HCT116 (cell line): ENCODE measurements at regions not wholly inside any gene's neighbourhood (a gene's known extent, or its start where the extent isn't known, plus 50 kb on each side); places are given as distances from the start of the nearest gene placed in this dataset.

Source experiments
- ATAC-seq: fragments of 200-7000 bp; cut with Tn5 transposase; 2 replicates; pipeline ENCODE4 v1.9.1; 2020; ENCODE audit warnings: mild to moderate bottlenecking, moderate library complexity
- BruUV-seq: library from RNA; stranded (reverse); fragments of 400-500 nt; replicated peaks from 2 replicates; lab custom pipeline; 2021; lab: Mats Ljungman, UMichigan
- CTCF ChIA-PET: fragments of 300-600 bp; sonication (Branson Sonifier 250); formaldehyde crosslinking; loops from one replicate; lab custom pipeline; 2021; ENCODE audit warnings: antibody characterized with exemption; lab: Charles Lee
- POLR2A ChIA-PET: fragments of 300-600, 350-600 bp; sonication (Branson Sonifier 250); formaldehyde crosslinking; loops from one replicate; lab custom pipeline; 2021; ENCODE audit warnings: antibody characterized with exemption; lab: Charles Lee
- RAD21 ChIA-PET, 2 experiments: fragments of 300-600 bp; sonication (Branson Sonifier 250); formaldehyde crosslinking; loops; one replicate each; lab custom pipeline; 2023; ENCODE audit warnings: low total read pairs in 2 of 2; ENCODE audit not compliant: uncharacterized antibody in 2 of 2, unreplicated experiment in 2 of 2, low non-redundant PET in 1 of 2; lab: Charles Lee
- DNase-seq: peaks from one replicate; pipeline ENCODE4 v3.0.0-alpha.2; 2010; ENCODE audit warnings: low read depth, low spot score
- H2AFZ ChIP-seq: fragments of 200-600 bp; shearing (Covaris generic), sonication (generic); 2 replicates; pipeline ENCODE4 v1.6.1; 2017; ENCODE audit warnings: low read depth, mixed run types, mixed read lengths, antibody characterized with exemption, low read length; ENCODE audit not compliant: poor library complexity, severe bottlenecking
- H3K27ac ChIP-seq: 2 replicates; pipeline ENCODE4 v1.5.1; 2012; ENCODE audit warnings: low read depth, low read length
- H3K27me3 ChIP-seq: fragments of 200-600 bp; sonication (generic); 2 replicates; pipeline ENCODE4 v1.6.1; 2016; ENCODE audit warnings: mixed run types, low read length, mixed read lengths; ENCODE audit not compliant: insufficient read depth
- H3K36me3 ChIP-seq, 2 experiments: fragments of 200-500 bp in 1 of 2; fragments of 200-600 bp in 1 of 2; sonication (Bioruptor generic) in 1 of 2; sonication (generic) in 1 of 2; 2 replicates each; pipeline versions ENCODE4 v1.5.1 to v1.6.1; 2014 to 2016; ENCODE audit warnings: low read length in 2 of 2, inconsistent platforms in 1 of 2, mixed read lengths in 1 of 2, mixed run types in 1 of 2; ENCODE audit not compliant: insufficient read depth in 2 of 2, control insufficient read depth in 1 of 2
- H3K4me1 ChIP-seq, 2 experiments: fragments of 200-600 bp in 1 of 2; sonication (generic) in 1 of 2; 2 replicates each; pipeline versions ENCODE4 v1.5.1 to v1.6.1; 2012 to 2017; ENCODE audit warnings: low read length in 2 of 2, inconsistent platforms in 1 of 2, mild to moderate bottlenecking in 1 of 2, mixed read lengths in 1 of 2, mixed run types in 1 of 2, moderate library complexity in 1 of 2; ENCODE audit not compliant: insufficient read depth in 2 of 2, control insufficient read depth in 1 of 2
- H3K4me2 ChIP-seq: fragments of 200-600 bp; sonication (generic); 2 replicates; pipeline ENCODE4 v1.6.1; 2017; ENCODE audit warnings: mixed run types, low read length, mixed read lengths
- H3K4me3 ChIP-seq, 2 experiments: fragments of 200-600 bp in 1 of 2; sonication (generic) in 1 of 2; replicated peaks in 1 of 2; 2 replicates each; pipeline ENCODE4 v1.5.1; 2011 to 2016; ENCODE audit warnings: low read length in 2 of 2, control low read depth in 1 of 2, low read depth in 1 of 2, mild to moderate bottlenecking in 1 of 2, mixed read lengths in 1 of 2, mixed run types in 1 of 2
- H3K79me2 ChIP-seq: fragments of 200-600 bp; sonication (generic); 2 replicates; pipeline ENCODE4 v1.6.1; 2017; ENCODE audit warnings: mild to moderate bottlenecking, mixed run types, low read length, moderate library complexity, mixed read lengths; ENCODE audit not compliant: insufficient read depth
- H3K9ac ChIP-seq: fragments of 200-600 bp; sonication (generic); 2 replicates; pipeline ENCODE4 v1.6.1; 2016; ENCODE audit warnings: low read length, mixed read lengths
- H3K9me2 ChIP-seq: fragments of 200-600 bp; sonication (generic), shearing (Covaris generic); 2 replicates; pipeline ENCODE4 v1.6.1; 2017; ENCODE audit warnings: mixed run types, mild to moderate bottlenecking, moderate library complexity; ENCODE audit not compliant: insufficient read depth
- H3K9me3 ChIP-seq, 2 experiments: fragments of 200-500 bp in 1 of 2; fragments of 200-600 bp in 1 of 2; sonication (Bioruptor generic) in 1 of 2; sonication (generic) in 1 of 2; 2 replicates each; pipeline ENCODE4 v1.6.1; 2014 to 2017; ENCODE audit warnings: low read length in 2 of 2, mixed read lengths in 2 of 2, inconsistent platforms in 1 of 2, low read depth in 1 of 2, mild to moderate bottlenecking in 1 of 2, mixed run types in 1 of 2, moderate library complexity in 1 of 2; ENCODE audit not compliant: control insufficient read depth in 1 of 2, insufficient read depth in 1 of 2
- H4K20me1 ChIP-seq: fragments of 200-600 bp; sonication (generic), shearing (Covaris generic); 2 replicates; pipeline ENCODE4 v1.6.1; 2017; ENCODE audit warnings: mixed run types, mild to moderate bottlenecking, moderate library complexity; ENCODE audit not compliant: insufficient read depth
- SIN3A ChIP-seq: IDR thresholded peaks from 2 replicates; pipeline ENCODE4 v1.6.1; 2012; ENCODE audit warnings: low read depth
- SP1 ChIP-seq: IDR thresholded peaks from 2 replicates; pipeline ENCODE4 v1.6.1; 2012; ENCODE audit warnings: low read depth
- SRF ChIP-seq: IDR thresholded peaks from 2 replicates; pipeline ENCODE4 v1.6.1; 2012; ENCODE audit warnings: low read depth
- YY1 ChIP-seq: IDR thresholded peaks from 2 replicates; pipeline ENCODE4 v1.6.1; 2011; ENCODE audit warnings: low read length, low read depth, moderate library complexity, mild to moderate bottlenecking; ENCODE audit not compliant: insufficient replicate concordance; ENCODE audit errors: extremely low read depth
- ZFX ChIP-seq: fragments of 450-650 bp; IDR thresholded peaks from 2 replicates; pipeline ENCODE4 v1.6.1; 2017
- ZNF274 ChIP-seq: fragments of 200-500 bp; sonication (Bioruptor generic); IDR thresholded peaks from 2 replicates; pipeline ENCODE4 v1.6.1; 2014; ENCODE audit warnings: mild to moderate bottlenecking, low read depth, low read length, inconsistent platforms
- intact Hi-C: fragments of 100-400 bp; cut with micrococcal nuclease; formaldehyde crosslinking; loops from 2 replicates; pipeline ENCODE4 v1.10.0; 2022
- TF ChIP-seq, protein P1 (sequence below): IDR thresholded peaks from 2 replicates; pipeline ENCODE4 v1.6.1; 2011; ENCODE audit warnings: mild to moderate bottlenecking, low read length, moderate library complexity; ENCODE audit not compliant: insufficient replicate concordance; ENCODE audit errors: extremely low read depth

GRCh38 chr9:85420750-85421149 is 321.0 kb downstream of the AGTPBP1 start:
- no peaks in the 10 kb centered on the region for H3K9me2 ChIP-seq
- H3K9me3 ChIP-seq = no peaks in the 10 kb centered on the region
- 0 out of 2 replicates have a peak, but pooled peaks cover 9% of the 10 kb centered on the region for H3K27me3 ChIP-seq
- no peak overlapping the region for H3K4me3 ChIP-seq
- H3K4me2 ChIP-seq = no peak overlapping the region
- H4K20me1 ChIP-seq = no peaks in the 10 kb centered on the region
- no peaks in the 10 kb centered on the region for H3K79me2 ChIP-seq
- H3K4me1 ChIP-seq = no peaks in the 10 kb centered on the region
- no peak overlapping the region for H3K27ac ChIP-seq
- intact Hi-C loops = no loop called here
- DNase-seq (no peak), ATAC-seq (no peak)
- H2AFZ ChIP-seq = no peak overlapping the region
- TF ChIP-seq ZNF274 = no peak
- ChIA-PET RAD21 (no interaction called here), CTCF (no interaction called here), POLR2A (no interaction called here)
- BruUV-seq = no TSS peak
- no peaks in the 10 kb centered on the region for H3K36me3 ChIP-seq
- H3K9ac ChIP-seq = no peak overlapping the region

- Histone ChIP-seq H3K9me3 (no peaks in the 10 kb centered on the region), H3K4me2 (no peak overlapping the region), H3K79me2 (no peaks in the 10 kb centered on the region), H3K27ac (no peak overlapping the region), H2AFZ (no peak overlapping the region), H3K36me3 (no peaks in the 10 kb centered on the region), H3K9ac (no peak overlapping the region), H4K20me1 (no peaks in the 10 kb centered on the region), H3K4me3 (no peak overlapping the region), H3K9me2 (no peaks in the 10 kb centered on the region), H3K4me1 (no peaks in the 10 kb centered on the region; a peak in 1 of 4 replicates), H3K27me3 (peaks cover 16% of the 10 kb centered on the region)
- DNase-seq (no peak), ATAC-seq (no peak)
- CTCF ChIA-PET = no interaction called here
- TF ChIP-seq SRF (no peak), YY1 (no peak), ZFX (no peak), SP1 (no peak), SIN3A (no peak)
- TF ChIP-seq, protein P1, sequence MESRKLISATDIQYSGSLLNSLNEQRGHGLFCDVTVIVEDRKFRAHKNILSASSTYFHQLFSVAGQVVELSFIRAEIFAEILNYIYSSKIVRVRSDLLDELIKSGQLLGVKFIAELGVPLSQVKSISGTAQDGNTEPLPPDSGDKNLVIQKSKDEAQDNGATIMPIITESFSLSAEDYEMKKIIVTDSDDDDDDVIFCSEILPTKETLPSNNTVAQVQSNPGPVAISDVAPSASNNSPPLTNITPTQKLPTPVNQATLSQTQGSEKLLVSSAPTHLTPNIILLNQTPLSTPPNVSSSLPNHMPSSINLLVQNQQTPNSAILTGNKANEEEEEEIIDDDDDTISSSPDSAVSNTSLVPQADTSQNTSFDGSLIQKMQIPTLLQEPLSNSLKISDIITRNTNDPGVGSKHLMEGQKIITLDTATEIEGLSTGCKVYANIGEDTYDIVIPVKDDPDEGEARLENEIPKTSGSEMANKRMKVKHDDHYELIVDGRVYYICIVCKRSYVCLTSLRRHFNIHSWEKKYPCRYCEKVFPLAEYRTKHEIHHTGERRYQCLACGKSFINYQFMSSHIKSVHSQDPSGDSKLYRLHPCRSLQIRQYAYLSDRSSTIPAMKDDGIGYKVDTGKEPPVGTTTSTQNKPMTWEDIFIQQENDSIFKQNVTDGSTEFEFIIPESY = no peak
- intact Hi-C loops = no loop called here
- BruUV-seq = no TSS peak
- RAD21 ChIA-PET = no interaction called here
- POLR2A ChIA-PET = no interaction called here
Measured at GRCh38 chr9:85417674-85418073, 324.1 kb downstream of the AGTPBP1 start.
